HUES48 (cell line): ENCODE measurements at regions not wholly inside any gene's neighbourhood (a gene's known extent, or its start where the extent isn't known, plus 50 kb on each side); places are given as distances from the start of the nearest gene placed in this dataset.
A peak's percentile ranks its signal among the peaks of the same experiment; 100 is the strongest.
"Not testable (repeated sequence)": the region's sequence is repeated elsewhere in the genome, so short reads cannot be mapped to it uniquely, and the experiment has no call there.

Source experiments
- H3K27ac ChIP-seq: one replicate; pipeline ENCODE4 v1.7.0; 2013; ENCODE audit warnings: low read depth, low read length, inconsistent platforms
- H3K27me3 ChIP-seq: 2 replicates; pipeline ENCODE4 v1.6.1; 2013; ENCODE audit warnings: mild to moderate bottlenecking, low read length; ENCODE audit not compliant: control insufficient read depth, insufficient read depth
- H3K36me3 ChIP-seq: 2 replicates; pipeline ENCODE4 v1.6.1; 2013; ENCODE audit warnings: low read length; ENCODE audit not compliant: control insufficient read depth, insufficient read depth
- H3K4me1 ChIP-seq: 2 replicates; pipeline ENCODE4 v1.6.1; 2013; ENCODE audit warnings: mild to moderate bottlenecking, low read length; ENCODE audit not compliant: control insufficient read depth, insufficient read depth
- H3K4me3 ChIP-seq: 2 replicates; pipeline ENCODE4 v1.5.1; 2013; ENCODE audit warnings: mild to moderate bottlenecking, low read depth, low read length
- H3K9ac ChIP-seq: 2 replicates; pipeline ENCODE4 v1.6.1; 2013; ENCODE audit warnings: mild to moderate bottlenecking, low read depth, low read length, moderate library complexity
- H3K9me3 ChIP-seq: 2 replicates; pipeline ENCODE4 v1.6.1; 2013; ENCODE audit warnings: low read length; ENCODE audit not compliant: control insufficient read depth, insufficient read depth

DNA sequence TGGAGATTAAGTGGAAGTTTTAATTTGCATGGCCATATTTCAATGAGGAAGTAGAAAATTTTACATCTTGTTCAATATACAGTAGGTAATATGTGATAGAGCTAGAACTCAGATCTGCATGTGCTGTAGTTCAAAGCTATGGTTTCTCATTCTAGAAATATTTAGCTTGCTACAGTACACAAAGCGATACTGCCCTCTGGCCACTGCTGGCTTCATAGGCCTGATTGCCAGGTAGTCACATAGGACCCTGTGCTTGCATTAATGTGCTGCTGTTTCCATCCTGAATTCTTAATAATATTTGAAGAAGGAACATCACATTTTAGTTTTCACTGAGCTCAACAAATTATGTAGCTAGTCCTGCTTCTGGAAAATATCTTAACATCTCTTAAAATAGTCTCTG is 87.0 kb downstream of the PLSCR2 start:
- no peak overlapping the region for H3K9ac ChIP-seq
- 0 out of 2 replicates have a peak, but pooled peaks cover 10% of the 10 kb centered on the region for H3K4me1 ChIP-seq

DNA sequence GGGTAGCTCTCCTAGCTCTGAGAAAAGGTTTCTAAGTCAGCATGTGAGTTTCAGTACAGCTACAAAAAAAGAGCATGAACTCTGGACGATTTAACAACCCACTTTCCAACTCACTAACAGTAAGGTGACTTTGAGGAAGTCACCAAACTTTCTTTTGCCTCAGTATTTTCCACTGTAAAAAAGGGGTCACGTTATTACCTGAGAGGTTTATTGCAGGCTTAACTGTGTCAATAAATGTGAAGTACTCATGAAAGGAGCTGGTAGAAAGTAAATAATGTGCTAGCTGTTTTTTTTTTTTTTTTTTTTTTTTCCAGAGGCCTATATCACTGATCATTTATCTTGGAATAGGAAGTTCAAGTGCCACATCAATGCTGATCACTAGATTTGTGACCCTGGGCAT is 89.3 kb downstream of the PLSCR2 start:
- Histone ChIP-seq H3K4me1 (0 out of 2 replicates have a peak, but pooled peaks cover 10% of the 10 kb centered on the region), H3K9ac (no peak overlapping the region), H3K9me3 (no peaks in the 10 kb centered on the region), H3K27ac (no peak overlapping the region), H3K36me3 (no peaks in the 10 kb centered on the region), H3K4me3 (no peak overlapping the region), H3K27me3 (no peaks in the 10 kb centered on the region)

More for the DNA sequence above, 87.0 kb downstream of the PLSCR2 start:
- Histone ChIP-seq H3K4me3 (no peak overlapping the region), H3K27ac (no peak overlapping the region), H3K36me3 (no peaks in the 10 kb centered on the region), H3K27me3 (no peaks in the 10 kb centered on the region), H3K9me3 (no peaks in the 10 kb centered on the region)

DNA sequence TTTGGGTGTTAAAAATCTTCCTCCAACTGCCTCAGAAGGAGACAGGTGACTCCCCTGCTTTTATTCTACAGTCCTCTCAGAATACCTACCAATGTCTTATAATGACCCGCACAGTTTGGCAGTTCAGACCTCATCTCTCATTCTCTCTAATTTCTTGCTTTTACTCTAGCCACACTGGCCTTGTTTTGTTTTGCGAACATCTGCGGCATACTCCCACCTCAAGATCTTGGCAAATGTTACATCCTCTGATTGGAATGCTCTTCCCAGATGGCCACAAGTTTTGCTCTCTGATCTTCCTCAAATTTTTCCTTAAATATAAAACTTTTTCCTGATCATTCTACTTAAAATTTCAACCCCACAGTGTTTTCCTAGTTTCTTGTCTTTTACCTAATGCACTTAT is 94.1 kb downstream of the PLSCR2 start:
- H3K9me3 ChIP-seq: no peaks in the 10 kb centered on the region
- H3K4me3 ChIP-seq: no peak overlapping the region
- no peak overlapping the region for H3K9ac ChIP-seq
- H3K27ac ChIP-seq: no peak overlapping the region
- peaks cover 7% of the 10 kb centered on the region; the same call in 1 of the 2 replicates for H3K4me1 ChIP-seq
- no peaks in the 10 kb centered on the region for H3K36me3 ChIP-seq
- H3K27me3 ChIP-seq: no peaks in the 10 kb centered on the region

DNA sequence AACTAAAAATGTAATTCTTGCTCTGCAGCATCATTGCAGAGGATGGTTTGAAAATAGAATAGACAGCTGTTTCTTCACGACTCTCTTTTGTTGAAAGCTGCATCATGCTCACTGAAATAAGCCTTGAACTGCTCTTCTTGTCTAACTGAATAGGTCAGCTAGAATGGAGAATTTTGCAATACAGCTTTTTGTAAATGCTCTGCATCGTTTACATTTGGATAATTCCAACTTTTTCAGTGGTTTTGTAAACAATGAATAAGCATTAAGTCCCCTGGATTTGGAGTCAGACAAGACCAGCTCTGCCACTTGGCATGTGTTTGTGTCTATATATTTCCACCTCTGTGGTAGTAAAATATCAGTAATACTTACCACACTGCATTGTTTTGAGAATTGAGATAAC is 95.2 kb downstream of the PLSCR2 start:
- H3K27me3 ChIP-seq: no peaks in the 10 kb centered on the region
- no peak overlapping the region for H3K9ac ChIP-seq
- H3K27ac ChIP-seq: no peak overlapping the region
- no peaks in the 10 kb centered on the region for H3K36me3 ChIP-seq
- H3K4me3 ChIP-seq: no peak overlapping the region
- H3K4me1 ChIP-seq: peaks cover 7% of the 10 kb centered on the region; the same call in 1 of the 2 replicates
- no peaks in the 10 kb centered on the region for H3K9me3 ChIP-seq

DNA sequence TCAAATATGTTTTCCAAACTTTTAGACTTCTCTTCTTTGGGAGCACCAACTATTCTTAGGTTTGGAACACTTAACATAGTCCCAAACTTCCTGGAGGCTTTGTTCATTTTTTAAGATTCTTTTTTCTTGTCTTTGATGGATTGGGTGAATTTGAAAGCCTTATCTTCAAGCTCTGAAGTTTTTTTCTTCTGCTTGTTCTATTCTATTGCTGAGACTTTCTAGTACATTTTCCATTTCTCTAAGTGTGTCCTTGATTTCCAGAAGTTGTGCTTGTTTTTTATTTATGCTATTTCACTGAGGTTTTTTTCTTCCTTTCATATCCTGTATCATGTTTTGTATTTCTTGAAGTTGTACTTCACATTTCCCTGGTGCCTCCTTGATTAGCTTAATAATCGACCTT is 97.5 kb downstream of the PLSCR2 start:
- H3K4me1 ChIP-seq: peaks cover 7% of the 10 kb centered on the region; the same call in 1 of the 2 replicates
- H3K36me3 ChIP-seq: no peaks in the 10 kb centered on the region
- no peak overlapping the region for H3K4me3 ChIP-seq
- H3K9ac ChIP-seq: no peak overlapping the region
- no peaks in the 10 kb centered on the region for H3K9me3 ChIP-seq
- no peaks in the 10 kb centered on the region for H3K27me3 ChIP-seq
- no peak overlapping the region for H3K27ac ChIP-seq

DNA sequence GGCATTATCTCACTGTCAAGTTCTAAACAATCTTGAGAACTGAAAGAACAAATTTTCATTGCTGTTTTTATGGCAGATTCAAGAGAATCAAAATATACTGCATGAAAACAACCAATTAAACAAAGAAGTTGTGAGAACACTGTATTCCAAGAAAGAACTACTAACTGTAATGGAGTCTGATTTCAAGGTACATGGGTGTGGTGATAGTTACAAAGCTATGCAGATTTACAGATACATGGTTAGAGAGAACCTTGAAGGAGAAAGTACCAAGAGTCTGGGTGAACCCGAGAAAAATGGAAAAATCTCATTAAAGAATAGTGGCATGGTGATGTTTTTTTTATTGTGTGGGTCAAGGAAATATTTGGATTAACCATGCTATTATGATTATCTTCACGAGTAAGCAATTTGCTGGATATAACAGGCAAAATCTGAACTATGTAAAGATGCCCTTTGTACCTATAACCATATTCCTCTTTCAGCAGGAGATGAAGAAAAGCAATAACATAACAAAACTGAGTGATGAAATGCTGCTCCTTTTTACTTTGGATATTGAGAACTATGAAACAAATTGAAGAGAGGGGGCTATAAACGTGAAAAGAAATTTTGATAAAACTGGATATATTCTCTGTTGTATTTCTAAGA is 100.4 kb downstream of the PLSCR2 start:
- no peaks in the 10 kb centered on the region for H3K27me3 ChIP-seq
- H3K9ac ChIP-seq: no peak overlapping the region
- peaks cover 7% of the 10 kb centered on the region; the same call in 1 of the 2 replicates for H3K4me1 ChIP-seq
- no peak overlapping the region for H3K4me3 ChIP-seq
- no peak overlapping the region for H3K27ac ChIP-seq
- H3K9me3 ChIP-seq: no peaks in the 10 kb centered on the region
- no peaks in the 10 kb centered on the region for H3K36me3 ChIP-seq

DNA sequence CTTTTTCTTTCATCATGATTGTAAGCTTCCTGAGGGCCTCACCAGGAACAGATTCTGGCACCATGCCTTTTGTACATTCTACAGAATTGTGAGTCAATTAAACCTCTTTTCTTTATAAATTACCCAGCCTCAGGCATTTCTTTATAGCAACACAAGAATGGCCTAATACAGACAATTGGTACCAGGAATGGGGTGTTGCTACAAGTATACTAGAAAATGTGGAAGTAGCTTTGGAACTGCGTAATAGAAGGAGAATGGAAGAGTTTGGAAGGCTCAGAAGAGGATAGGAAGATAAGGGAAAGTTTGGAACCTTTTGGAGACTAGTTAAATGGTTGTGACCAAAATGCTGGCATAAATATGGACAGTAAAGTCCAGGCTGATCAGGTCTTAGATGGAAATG is 108.9 kb upstream of the PLSCR4 start:
- Histone ChIP-seq H3K27me3 (no peaks in the 10 kb centered on the region), H3K9ac (no peak overlapping the region), H3K4me1 (no peaks in the 10 kb centered on the region), H3K27ac (no peak overlapping the region), H3K36me3 (no peaks in the 10 kb centered on the region), H3K9me3 (peaks cover 29% of the 10 kb centered on the region), H3K4me3 (no peak overlapping the region)

DNA sequence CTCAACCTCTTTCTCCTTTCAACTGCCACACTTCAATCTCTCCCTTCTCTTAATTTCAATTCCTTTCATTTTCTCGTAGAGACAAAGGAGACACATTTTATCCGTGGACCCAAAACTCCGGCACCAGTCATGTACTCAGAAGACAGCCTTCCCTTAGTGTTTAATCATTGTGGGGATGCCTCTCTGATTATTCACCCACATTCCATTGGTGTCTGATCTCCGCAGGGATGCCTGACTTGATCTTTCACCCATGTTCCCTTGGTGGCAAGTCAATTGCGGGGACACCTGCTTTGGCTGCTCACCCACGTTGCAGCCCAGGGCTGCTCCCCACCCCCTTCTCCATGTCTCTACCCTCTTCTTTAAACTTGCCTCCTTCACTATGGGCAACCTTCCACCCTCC is 103.5 kb upstream of the PLSCR4 start:
- H3K4me3 ChIP-seq, H3K36me3 ChIP-seq: not testable (repeated sequence)

DNA sequence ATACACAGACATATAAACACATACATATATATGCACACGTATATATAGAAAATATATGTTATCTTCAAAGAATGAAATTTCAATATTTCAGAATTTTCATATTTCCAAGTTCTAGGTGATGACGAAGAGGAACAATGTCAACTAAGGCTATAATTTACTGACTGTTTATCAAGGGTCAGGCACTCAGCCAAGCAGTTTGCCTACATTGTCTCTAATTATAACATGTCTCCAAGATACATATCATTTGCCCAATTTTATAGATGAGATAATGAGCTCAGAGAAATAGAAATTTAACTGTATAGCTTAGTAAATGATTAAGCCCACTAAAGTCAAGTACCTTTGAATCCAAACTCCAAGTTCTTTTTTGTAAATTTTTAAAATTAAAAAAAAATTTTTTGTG is 99.9 kb upstream of the PLSCR4 start:
- H3K36me3 ChIP-seq: no peaks in the 10 kb centered on the region

More for the DNA sequence above, 103.5 kb upstream of the PLSCR4 start:
- not testable (repeated sequence) for H3K27me3 ChIP-seq, H3K27ac ChIP-seq, H3K9me3 ChIP-seq, H3K9ac ChIP-seq, H3K4me1 ChIP-seq

DNA sequence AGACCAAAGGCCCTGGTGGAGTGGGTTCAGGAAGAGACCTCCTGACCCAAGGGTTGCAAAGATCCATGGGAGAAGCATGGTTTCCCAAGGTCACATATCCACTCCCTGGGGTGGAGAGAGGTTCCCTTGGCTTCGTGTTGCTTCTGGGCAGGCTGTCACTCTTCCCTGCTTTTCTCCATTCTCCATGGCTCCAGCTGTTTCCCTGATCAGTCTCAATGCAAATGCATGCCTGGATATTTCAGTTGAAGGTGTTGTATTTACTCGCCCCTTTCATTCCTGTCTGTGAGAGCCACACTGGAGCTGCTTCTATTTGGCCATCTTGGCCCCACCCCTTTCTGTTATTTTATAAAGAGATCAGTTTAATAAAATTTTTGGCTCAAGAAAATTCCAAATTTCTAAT is 95.0 kb upstream of the PLSCR4 start:
- no peak overlapping the region for H3K9ac ChIP-seq
- peak overlapping the region; percentile 59 for H3K27ac ChIP-seq
- H3K4me1 ChIP-seq: peaks cover 26% of the 10 kb centered on the region
- H3K36me3 ChIP-seq: no peaks in the 10 kb centered on the region
- no peaks in the 10 kb centered on the region for H3K27me3 ChIP-seq
- no peaks in the 10 kb centered on the region for H3K9me3 ChIP-seq
- no peak overlapping the region for H3K4me3 ChIP-seq

More for the DNA sequence above, 99.9 kb upstream of the PLSCR4 start:
- no peak overlapping the region for H3K4me3 ChIP-seq
- no peaks in the 10 kb centered on the region for H3K27me3 ChIP-seq
- H3K27ac ChIP-seq: no peak overlapping the region
- no peaks in the 10 kb centered on the region; the same call in none of the 2 replicates for H3K9me3 ChIP-seq
- H3K4me1 ChIP-seq: peaks cover 20% of the 10 kb centered on the region
- H3K9ac ChIP-seq: no peak overlapping the region

DNA sequence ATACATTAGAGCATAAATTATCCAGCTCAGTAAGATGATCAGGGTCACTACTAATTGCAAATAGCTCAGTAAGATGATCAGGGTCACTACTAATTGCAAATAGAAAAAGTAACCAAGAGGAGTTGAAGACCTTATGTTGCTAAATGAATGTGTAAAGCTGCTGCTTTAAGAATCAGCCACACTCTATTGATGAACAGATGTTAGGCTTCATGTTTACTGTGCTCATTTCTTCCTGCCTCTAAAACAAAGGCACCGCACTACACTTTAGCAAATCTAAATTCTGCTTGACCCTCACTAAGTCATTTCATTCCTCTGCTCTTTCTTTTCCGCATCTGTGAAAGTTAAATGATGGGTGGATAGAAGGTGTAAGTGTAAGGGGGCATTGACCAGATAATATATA is 92.6 kb upstream of the PLSCR4 start:
- H3K4me1 ChIP-seq: peaks cover 21% of the 10 kb centered on the region
- H3K9ac ChIP-seq: no peak overlapping the region
- H3K9me3 ChIP-seq: no peaks in the 10 kb centered on the region
- H3K36me3 ChIP-seq: no peaks in the 10 kb centered on the region
- no peaks in the 10 kb centered on the region for H3K27me3 ChIP-seq
- H3K4me3 ChIP-seq: no peak overlapping the region
- H3K27ac ChIP-seq: no peak overlapping the region
